Left ventricle myocardium inferior (tissue), 1 donor: ENCODE measurements at regions not wholly inside any gene's neighbourhood (a gene's known extent, or its start where the extent isn't known, plus 50 kb on each side); places are given as distances from the start of the nearest gene placed in this dataset.

Source experiments
- DNase-seq: peaks from one replicate; pipeline ENCODE4 v3.0.0-alpha.2; 2020
- H3K27ac ChIP-seq: fragments of 200-600 bp; replicated peaks from 2 replicates; pipeline ENCODE4 v1.8.0; 2021
- H3K27me3 ChIP-seq: fragments of 200-600 bp; 2 replicates; pipeline ENCODE4 v1.8.0; 2021; ENCODE audit warnings: low read depth
- H3K36me3 ChIP-seq: fragments of 200-600 bp; 2 replicates; pipeline ENCODE4 v1.8.0; 2021
- H3K4me1 ChIP-seq: fragments of 200-600 bp; 2 replicates; pipeline ENCODE4 v1.8.0; 2021
- H3K4me3 ChIP-seq: fragments of 200-600 bp; 2 replicates; pipeline ENCODE4 v1.8.0; 2021; ENCODE audit warnings: mild to moderate bottlenecking, moderate library complexity
- H3K9me3 ChIP-seq: fragments of 200-600 bp; replicated peaks from 2 replicates; pipeline ENCODE4 v1.8.0; 2021
- intact Hi-C: fragments of 100-400 bp; cut with micrococcal nuclease; formaldehyde crosslinking; loops from one replicate; pipeline ENCODE4 v1.11.0; 2022
- TF ChIP-seq, protein P1 (sequence below): fragments of 200-600 bp; IDR thresholded peaks from 2 replicates; pipeline ENCODE4 v1.8.0; 2021; ENCODE audit warnings: antibody characterized with exemption, mild to moderate bottlenecking, borderline replicate concordance
- donor health status: DM: no; HTN: yes; CAD: no; lungs with severe emphysema.

DNA sequence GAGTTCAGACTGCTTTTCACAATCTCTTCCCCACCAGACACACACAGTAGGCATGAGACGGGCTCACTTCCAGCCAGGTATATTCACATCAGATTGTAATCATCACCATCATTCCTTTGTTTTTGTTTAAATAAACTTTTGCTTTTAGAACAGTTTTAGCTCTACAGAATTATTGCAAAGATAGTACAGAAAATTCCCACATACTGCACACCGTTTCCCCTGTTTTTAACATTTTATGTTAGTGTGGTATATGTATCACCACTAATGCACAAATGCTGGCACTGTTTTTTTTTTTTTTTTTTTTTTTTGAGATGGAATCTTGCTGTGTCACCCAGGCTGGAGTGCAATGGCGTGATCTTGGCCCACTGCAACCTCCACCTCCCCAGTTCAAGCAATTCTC lies 83.3 kb upstream of the ANO1 start:
- peaks cover 6% of the 10 kb centered on the region for H3K4me1 ChIP-seq
- no peak for DNase-seq
- TF ChIP-seq, protein P1, sequence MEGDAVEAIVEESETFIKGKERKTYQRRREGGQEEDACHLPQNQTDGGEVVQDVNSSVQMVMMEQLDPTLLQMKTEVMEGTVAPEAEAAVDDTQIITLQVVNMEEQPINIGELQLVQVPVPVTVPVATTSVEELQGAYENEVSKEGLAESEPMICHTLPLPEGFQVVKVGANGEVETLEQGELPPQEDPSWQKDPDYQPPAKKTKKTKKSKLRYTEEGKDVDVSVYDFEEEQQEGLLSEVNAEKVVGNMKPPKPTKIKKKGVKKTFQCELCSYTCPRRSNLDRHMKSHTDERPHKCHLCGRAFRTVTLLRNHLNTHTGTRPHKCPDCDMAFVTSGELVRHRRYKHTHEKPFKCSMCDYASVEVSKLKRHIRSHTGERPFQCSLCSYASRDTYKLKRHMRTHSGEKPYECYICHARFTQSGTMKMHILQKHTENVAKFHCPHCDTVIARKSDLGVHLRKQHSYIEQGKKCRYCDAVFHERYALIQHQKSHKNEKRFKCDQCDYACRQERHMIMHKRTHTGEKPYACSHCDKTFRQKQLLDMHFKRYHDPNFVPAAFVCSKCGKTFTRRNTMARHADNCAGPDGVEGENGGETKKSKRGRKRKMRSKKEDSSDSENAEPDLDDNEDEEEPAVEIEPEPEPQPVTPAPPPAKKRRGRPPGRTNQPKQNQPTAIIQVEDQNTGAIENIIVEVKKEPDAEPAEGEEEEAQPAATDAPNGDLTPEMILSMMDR, result no peak
- H3K36me3 ChIP-seq, result no peaks in the 10 kb centered on the region
- H3K27ac ChIP-seq, result no peak overlapping the region
- H3K9me3 ChIP-seq, result peaks cover 12% of the 10 kb centered on the region
- intact Hi-C loops, result no loop called here
- H3K4me3 ChIP-seq, result no peak overlapping the region
- peaks cover 37% of the 10 kb centered on the region for H3K27me3 ChIP-seq

DNA sequence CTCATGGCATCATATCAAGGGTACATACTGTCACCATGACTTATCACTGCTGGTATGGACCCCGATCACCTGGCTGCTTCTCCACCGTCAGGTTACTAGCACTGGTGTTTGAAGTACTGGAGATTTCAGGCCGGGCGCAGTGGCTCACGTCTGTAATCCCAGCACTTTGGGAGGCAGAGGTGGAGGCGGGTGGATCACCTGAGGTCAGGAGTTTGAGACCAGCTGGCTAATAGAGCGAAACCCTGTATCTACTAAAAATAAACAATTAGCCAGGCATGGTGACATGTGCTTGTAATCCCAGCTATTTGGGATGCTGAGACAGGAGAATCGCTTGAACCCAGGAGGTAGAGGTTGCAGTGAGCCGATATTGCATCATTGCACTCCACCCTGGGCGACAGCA lies 82.4 kb upstream of the ANO1 start:
- Histone ChIP-seq H3K4me3 (no peak overlapping the region), H3K27me3 (peaks cover 29% of the 10 kb centered on the region), H3K27ac (no peak overlapping the region), H3K36me3 (no peaks in the 10 kb centered on the region), H3K4me1 (peaks cover 15% of the 10 kb centered on the region), H3K9me3 (peaks cover 12% of the 10 kb centered on the region)
- TF ChIP-seq, protein P1, result no peak
- intact Hi-C loops, result no loop called here
- DNase-seq, result no peak

DNA sequence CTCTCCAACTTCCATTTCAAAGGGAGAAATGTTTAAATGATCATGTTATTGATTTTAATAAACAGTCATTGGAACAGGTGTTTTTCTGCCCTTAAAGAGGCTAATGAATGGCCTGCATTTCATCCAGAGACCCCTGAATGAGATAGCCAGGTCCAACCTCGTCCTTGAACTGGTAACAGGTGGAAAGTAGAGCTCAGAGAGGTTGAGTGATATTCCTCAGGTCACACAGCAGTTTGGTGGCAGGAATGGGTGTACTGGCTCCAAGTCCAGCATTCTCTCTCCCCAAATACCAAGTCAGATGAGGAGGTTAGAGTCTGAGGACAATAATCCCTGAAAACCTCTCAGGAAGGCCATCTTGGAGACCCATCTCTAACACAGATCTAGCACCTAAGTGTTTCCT lies 81.7 kb upstream of the ANO1 start:
- TF ChIP-seq, protein P1, result no peak
- intact Hi-C loops, result no loop called here
- Histone ChIP-seq H3K4me1 (peaks cover 20% of the 10 kb centered on the region), H3K27me3 (peaks cover 29% of the 10 kb centered on the region), H3K36me3 (no peaks in the 10 kb centered on the region), H3K4me3 (no peak overlapping the region), H3K27ac (no peak overlapping the region), H3K9me3 (peaks cover 12% of the 10 kb centered on the region)
- no peak for DNase-seq

DNA sequence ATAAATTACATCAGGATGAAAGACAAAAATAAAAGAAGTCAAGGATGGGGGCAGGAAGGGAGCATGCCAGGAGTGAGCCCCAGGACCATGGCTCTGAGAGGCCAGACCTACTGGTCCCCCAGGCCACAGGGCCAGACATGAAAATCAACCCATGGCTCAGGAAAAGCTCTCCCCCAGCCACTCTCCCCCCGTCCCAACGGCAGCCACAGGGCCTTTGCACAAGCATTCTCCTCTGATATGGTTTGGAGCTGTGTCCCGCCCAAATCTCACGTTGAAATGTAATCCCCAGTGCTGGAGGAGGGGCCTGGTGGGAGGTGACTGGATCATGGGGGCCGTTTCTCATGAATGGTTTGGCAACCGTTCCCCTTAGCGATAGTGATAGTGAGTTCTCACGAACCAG lies 80.8 kb upstream of the ANO1 start:
- peaks cover 32% of the 10 kb centered on the region for H3K27me3 ChIP-seq

DNA sequence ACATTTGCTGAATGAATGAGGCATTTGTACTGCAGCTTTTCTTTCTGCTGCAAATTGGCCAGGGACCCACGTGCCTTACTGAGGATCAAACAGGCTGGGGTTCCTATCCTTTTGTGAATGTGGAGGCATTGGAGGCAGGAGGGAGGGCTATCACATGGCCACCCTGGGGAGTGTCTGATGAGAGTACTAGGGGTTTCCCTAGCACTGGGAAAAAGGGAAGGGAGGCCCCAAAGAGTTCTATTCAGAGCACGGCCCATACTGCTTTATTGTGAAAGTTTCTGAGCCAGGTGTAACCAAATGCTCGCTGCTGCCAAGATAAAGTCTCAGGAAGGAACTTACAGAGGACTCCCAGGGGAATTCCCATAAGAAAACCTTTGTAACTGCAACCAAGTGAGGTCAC lies 78.4 kb upstream of the ANO1 start:
- TF ChIP-seq, protein P1, result no peak
- Histone ChIP-seq H3K27me3 (peaks cover 45% of the 10 kb centered on the region), H3K9me3 (peaks cover 7% of the 10 kb centered on the region), H3K36me3 (no peaks in the 10 kb centered on the region), H3K4me3 (no peak overlapping the region), H3K27ac (peak overlapping the region; percentile 33), H3K4me1 (peaks cover 20% of the 10 kb centered on the region)
- DNase-seq, result no peak
- intact Hi-C loops, result no loop called here

More for the DNA sequence above, 80.8 kb upstream of the ANO1 start:
- TF ChIP-seq, protein P1, result no peak
- DNase-seq, result no peak
- Histone ChIP-seq H3K4me1 (peaks cover 20% of the 10 kb centered on the region), H3K9me3 (peaks cover 12% of the 10 kb centered on the region), H3K36me3 (no peaks in the 10 kb centered on the region), H3K4me3 (no peak overlapping the region), H3K27ac (no peak overlapping the region)
- intact Hi-C loops, result no loop called here

DNA sequence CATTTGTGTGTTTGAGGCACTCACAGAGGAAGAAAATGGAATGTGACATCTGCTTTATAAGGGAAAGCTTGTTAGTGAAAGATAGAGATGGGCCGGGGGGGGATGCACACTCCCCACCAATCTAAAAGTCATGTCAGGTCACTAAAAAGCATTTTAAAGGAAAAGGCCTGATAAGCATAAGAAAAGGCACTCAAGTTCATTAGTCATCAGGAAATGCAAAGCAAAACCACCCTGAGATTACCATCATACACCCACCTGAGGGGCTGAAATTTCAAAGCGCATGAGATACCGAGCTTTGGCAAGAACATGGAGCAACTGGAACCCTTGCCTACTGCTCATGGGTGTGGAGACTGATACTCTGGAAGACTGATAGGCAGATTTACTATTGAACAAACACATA lies 77.9 kb upstream of the ANO1 start:
- peaks cover 2% of the 10 kb centered on the region for H3K9me3 ChIP-seq
- no peak for DNase-seq
- H3K27me3 ChIP-seq, result peaks cover 45% of the 10 kb centered on the region
- H3K4me3 ChIP-seq, result no peak overlapping the region
- no peaks in the 10 kb centered on the region for H3K36me3 ChIP-seq
- TF ChIP-seq, protein P1, result no peak
- H3K27ac ChIP-seq, result peak overlapping the region; percentile 33
- intact Hi-C loops, result no loop called here
- peaks cover 24% of the 10 kb centered on the region for H3K4me1 ChIP-seq
